SK-N-DZ (cell line): ENCODE measurements at regions not wholly inside any gene's neighbourhood (a gene's known extent, or its start where the extent isn't known, plus 50 kb on each side); places are given as distances from the start of the nearest gene placed in this dataset.
"Not testable (repeated sequence)": the region's sequence is repeated elsewhere in the genome, so short reads cannot be mapped to it uniquely, and the experiment has no call there.

Experiments
- DNase-seq: peaks from one replicate; pipeline ENCODE4 v3.0.0-alpha.2; 2015; ENCODE audit warnings: low spot score

- DNase-seq: no peak
These were observed 56.3 kb upstream of the NCKAP5 start for GRCh38 chr2:133624551-133624950.

- no peak for DNase-seq
These were observed 59.5 kb upstream of the NCKAP5 start for GRCh38 chr2:133627741-133628140.

GRCh38 chr2:133633309-133633708, 65.0 kb upstream of the NCKAP5 start:
- DNase-seq: no peak

- no peak for DNase-seq
These were observed 65.7 kb upstream of the NCKAP5 start for GRCh38 chr2:133633881-133634409.

DNA sequence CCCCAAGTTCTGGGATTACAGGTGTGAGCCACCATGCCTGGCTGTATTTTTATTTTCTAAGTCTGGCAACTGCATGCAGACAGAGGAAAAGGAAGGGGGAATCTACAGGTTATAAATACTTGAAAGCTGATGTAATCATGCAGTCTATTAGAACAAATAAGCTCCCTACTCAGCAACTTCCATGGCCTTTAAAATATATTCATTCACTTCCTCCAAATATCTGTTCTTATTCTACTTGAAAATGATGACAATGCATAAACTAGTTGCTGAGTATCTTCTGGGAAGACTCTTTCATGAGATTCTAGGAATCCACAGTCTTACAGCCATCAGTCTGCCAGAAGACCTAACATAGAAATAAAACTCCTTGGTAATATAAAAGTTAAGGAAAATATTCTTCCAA, 66.9 kb upstream of the NCKAP5 start:
- no peak for DNase-seq

- no peak for DNase-seq
These were observed 68.0 kb upstream of the NCKAP5 start for GRCh38 chr2:133636287-133636686.

- DNase-seq: no peak
These were observed 71.8 kb upstream of the NCKAP5 start for GRCh38 chr2:133640103-133640502.

DNA sequence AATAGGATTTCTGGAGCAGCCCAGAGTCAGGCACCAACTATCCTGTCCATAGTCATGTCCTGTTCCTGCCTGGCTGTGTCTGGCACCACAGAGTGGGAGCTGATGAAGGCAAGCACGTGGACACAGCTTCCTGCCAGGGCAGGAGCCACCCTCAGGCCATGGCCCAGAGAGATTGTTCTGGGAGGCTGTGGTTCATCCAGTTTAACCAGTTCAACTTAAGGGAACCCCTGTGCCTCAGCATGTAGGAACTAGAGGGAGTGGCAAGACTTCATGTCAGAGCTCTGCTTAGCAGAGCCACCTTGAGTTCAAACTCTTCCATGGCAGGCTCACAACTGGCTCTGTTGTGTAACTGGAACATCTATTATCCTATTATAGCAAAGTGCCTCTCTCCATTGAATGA, 73.2 kb upstream of the NCKAP5 start:
- no peak for DNase-seq

- no peak for DNase-seq
These were observed 73.9 kb upstream of the NCKAP5 start for GRCh38 chr2:133641942-133642725.

DNA sequence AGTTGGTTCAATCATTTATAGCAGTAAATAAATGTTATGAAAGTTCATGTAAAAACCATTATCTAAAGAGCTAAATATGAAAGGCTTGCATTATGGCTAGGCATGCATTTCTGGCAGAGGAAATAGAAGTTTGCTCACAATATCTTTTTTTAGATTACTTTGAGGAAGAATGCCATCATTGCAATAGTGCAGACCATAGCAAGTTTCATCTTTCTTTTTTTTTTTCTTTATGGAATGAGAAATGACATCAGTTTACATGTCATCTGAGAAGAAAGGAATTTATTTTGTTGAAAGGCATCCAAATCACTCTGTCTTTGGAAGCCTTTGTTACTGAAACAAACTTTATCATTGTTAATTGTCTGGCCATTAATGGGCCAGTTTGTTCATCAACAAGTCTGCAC, 74.5 kb upstream of the NCKAP5 start:
- DNase-seq: no peak

DNA sequence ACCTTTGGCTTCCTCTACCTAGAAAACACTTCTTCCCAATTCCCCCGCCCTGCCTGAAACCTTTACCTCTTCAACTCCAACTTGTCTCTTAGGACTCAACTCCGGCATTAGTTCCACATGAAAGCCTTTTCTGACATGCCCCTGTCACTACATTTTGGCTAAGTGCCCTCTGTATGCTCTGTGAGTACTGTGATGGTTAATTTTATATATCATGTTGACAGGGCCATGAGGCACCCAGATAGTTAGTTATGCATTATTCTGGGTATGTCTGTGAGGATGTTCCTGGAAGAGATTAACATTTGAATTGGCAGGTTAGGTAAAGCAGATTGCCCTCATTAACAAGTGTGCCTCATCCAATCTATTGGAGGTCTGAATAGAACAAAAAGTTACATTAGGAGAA, 75.6 kb upstream of the NCKAP5 start:
- DNase-seq: no peak

- no peak for DNase-seq
These were observed 76.6 kb upstream of the NCKAP5 start for GRCh38 chr2:133644846-133645245.

GRCh38 chr2:133647386-133647785, 79.1 kb upstream of the NCKAP5 start:
- DNase-seq: not testable (repeated sequence)

- no peak for DNase-seq
These were observed 83.6 kb upstream of the NCKAP5 start for GRCh38 chr2:133651861-133652260.

- no peak for DNase-seq
These were observed 84.1 kb upstream of the NCKAP5 start for GRCh38 chr2:133652398-133652797.

- no peak for DNase-seq
These were observed 84.8 kb upstream of the NCKAP5 start for GRCh38 chr2:133653056-133653455.

DNA sequence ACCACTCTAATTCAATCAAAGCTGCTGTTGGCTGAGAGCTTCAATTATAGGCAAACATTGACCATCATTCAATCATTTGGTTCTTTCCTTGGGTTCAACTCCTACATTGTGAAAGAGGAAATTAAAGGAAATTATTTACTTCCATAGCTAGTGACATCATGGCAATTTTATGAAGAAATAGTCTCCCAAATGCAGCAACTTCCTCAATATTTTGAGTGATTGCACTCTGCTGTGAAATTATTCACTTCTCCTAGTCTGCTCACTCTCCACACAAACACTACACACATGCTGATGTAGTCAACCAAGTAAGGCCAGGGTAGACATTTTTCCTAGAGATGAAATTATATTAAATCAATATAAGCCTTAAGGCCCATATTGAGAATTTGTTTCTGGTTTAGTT, 86.7 kb upstream of the NCKAP5 start:
- DNase-seq: no peak

DNA sequence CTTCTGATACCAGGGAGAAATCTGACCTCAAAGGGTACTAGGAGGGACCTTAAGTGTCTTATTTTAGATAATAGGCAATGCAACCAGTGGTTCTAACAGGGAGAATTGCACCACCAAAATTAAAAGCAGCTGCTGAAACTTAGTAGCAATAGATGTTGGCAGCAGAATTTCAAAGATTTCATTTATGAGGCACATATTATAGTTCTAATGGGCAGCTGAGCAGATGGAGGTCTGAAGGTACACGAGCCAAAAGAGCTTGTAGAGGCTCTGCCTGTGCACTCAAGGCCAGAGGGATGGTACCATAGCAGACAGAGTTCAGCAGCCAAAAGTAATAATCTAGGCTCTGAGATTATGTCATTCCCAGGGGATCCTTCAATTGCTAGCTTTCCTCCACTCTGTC, 87.3 kb upstream of the NCKAP5 start:
- no peak for DNase-seq

- no peak for DNase-seq
These were observed 89.3 kb upstream of the NCKAP5 start for GRCh38 chr2:133657591-133657990.

GRCh38 chr2:133658020-133658903, 90.0 kb upstream of the NCKAP5 start:
- DNase-seq: no peak

- DNase-seq: no peak
These were observed 92.2 kb upstream of the NCKAP5 start for GRCh38 chr2:133660510-133660909.

- no peak for DNase-seq
These were observed 93.1 kb upstream of the NCKAP5 start for GRCh38 chr2:133661392-133661791.

DNA sequence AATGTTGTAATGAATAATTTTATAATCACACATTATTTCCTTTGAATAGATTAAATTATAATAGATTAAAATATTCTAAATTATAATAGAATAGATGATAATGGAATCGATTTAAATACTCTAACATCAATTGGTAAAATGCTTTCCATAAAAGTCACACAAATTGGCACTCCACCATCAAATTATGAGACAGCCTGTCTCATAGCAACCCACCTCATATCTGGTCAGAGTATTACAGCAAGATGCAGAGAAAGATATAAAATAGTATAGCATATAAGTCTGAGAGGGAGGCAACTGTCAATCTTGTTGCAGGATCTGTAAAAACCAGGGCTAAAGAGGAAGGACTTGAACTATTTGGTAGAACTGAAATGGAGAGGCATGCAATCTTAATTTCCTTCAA, 98.4 kb upstream of the NCKAP5 start:
- DNase-seq: no peak
